IMR-90 (cell line): ENCODE measurements at regions not wholly inside any gene's neighbourhood (a gene's known extent, or its start where the extent isn't known, plus 50 kb on each side); places are given as distances from the start of the nearest gene placed in this dataset.

Experiments
- ATAC-seq: fragments of 200-7000 bp; cut with Tn5 transposase; 2 replicates; pipeline ENCODE4 v1.9.1; 2020; ENCODE audit warnings: low read depth, mild to moderate bottlenecking, moderate library complexity
- BruUV-seq: library from RNA; stranded (reverse); fragments of 400-500 nt; replicated peaks from 2 replicates; lab custom pipeline; 2021; lab: Mats Ljungman, UMichigan
- CTCF ChIA-PET: fragments of 300-600 bp; formaldehyde crosslinking; extraction: SDS; loops from one replicate; lab custom pipeline; 2021; ENCODE audit warnings: antibody characterized with exemption; lab: Yijun Ruan, JAX
- POLR2A ChIA-PET: fragments of 300-600 bp; sonication (Branson Sonifier 250); formaldehyde crosslinking; loops from one replicate; lab custom pipeline; 2022; ENCODE audit warnings: antibody characterized with exemption; ENCODE audit not compliant: unreplicated experiment; lab: Charles Lee
- DNase-seq: peaks from one replicate; pipeline ENCODE4 v3.0.0; 2013
- H2AFZ ChIP-seq: replicated peaks from 2 replicates; pipeline ENCODE3; 2013; ENCODE audit warnings: low read length, mild to moderate bottlenecking; ENCODE audit not compliant: poor library complexity
- H2AK5ac ChIP-seq: 2 replicates; pipeline ENCODE4 v1.6.1; 2013; ENCODE audit warnings: low read depth, low read length, inconsistent platforms
- H2AK9ac ChIP-seq: replicated peaks from 2 replicates; pipeline ENCODE3; 2013; ENCODE audit warnings: mild to moderate bottlenecking, low read depth, low read length, moderate library complexity; ENCODE audit not compliant: poor library complexity
- H2BK120ac ChIP-seq: 2 replicates; pipeline ENCODE4 v1.6.1; 2013; ENCODE audit warnings: low read depth, low read length, inconsistent platforms
- H2BK15ac ChIP-seq: 3 replicates; pipeline ENCODE4 v1.6.1; 2013; ENCODE audit warnings: low read depth, low read length, inconsistent platforms
- H2BK20ac ChIP-seq: 2 replicates; pipeline ENCODE4 v1.6.1; 2013; ENCODE audit warnings: low read depth, mild to moderate bottlenecking, inconsistent platforms, low read length, moderate library complexity
- H2BK5ac ChIP-seq: 2 replicates; pipeline ENCODE4 v1.6.1; 2013; ENCODE audit warnings: mild to moderate bottlenecking, low read depth, low read length, inconsistent platforms; ENCODE audit not compliant: poor library complexity, severe bottlenecking
- H3K14ac ChIP-seq: replicated peaks from 2 replicates; pipeline ENCODE4 v1.6.1; 2013; ENCODE audit warnings: low read depth, low read length, inconsistent platforms
- H3K18ac ChIP-seq: 2 replicates; pipeline ENCODE4 v1.6.1; 2013; ENCODE audit warnings: low read depth, low read length, control low read depth
- H3K23ac ChIP-seq: 2 replicates; pipeline ENCODE4 v1.6.1; 2013; ENCODE audit warnings: low read depth, low read length, inconsistent platforms
- H3K27ac ChIP-seq: 2 replicates; pipeline ENCODE4 v1.5.1; 2013; ENCODE audit warnings: mild to moderate bottlenecking, control low read depth, low read length; ENCODE audit not compliant: insufficient read depth
- H3K27me3 ChIP-seq: 2 replicates; pipeline ENCODE4 v1.6.1; 2013; ENCODE audit warnings: low read length; ENCODE audit not compliant: control insufficient read depth, insufficient read depth
- H3K36me3 ChIP-seq: 2 replicates; pipeline ENCODE4 v1.6.1; 2013; ENCODE audit warnings: low read length, mixed read lengths; ENCODE audit not compliant: control insufficient read depth, insufficient read depth
- H3K4ac ChIP-seq: 2 replicates; pipeline ENCODE4 v1.6.1; 2013; ENCODE audit warnings: low read depth, low read length, inconsistent platforms
- H3K4me1 ChIP-seq: 2 replicates; pipeline ENCODE4 v1.6.1; 2013; ENCODE audit warnings: low read length, mixed read lengths; ENCODE audit not compliant: control insufficient read depth, insufficient read depth
- H3K4me2 ChIP-seq: 2 replicates; pipeline ENCODE4 v1.6.1; 2013; ENCODE audit warnings: low read depth, mild to moderate bottlenecking, control low read depth, low read length, moderate library complexity
- H3K4me3 ChIP-seq: 2 replicates; pipeline ENCODE4 v1.5.1; 2013; ENCODE audit warnings: low read depth, mild to moderate bottlenecking, control low read depth, low read length, moderate library complexity; ENCODE audit not compliant: insufficient read depth
- H3K56ac ChIP-seq: 2 replicates; pipeline ENCODE4 v1.6.1; 2013; ENCODE audit warnings: low read length, inconsistent platforms; ENCODE audit not compliant: insufficient read depth; ENCODE audit errors: extremely low read depth
- H3K79me1 ChIP-seq, 2 experiments: 2 replicates each; pipeline ENCODE4 v1.6.1; 2013; ENCODE audit warnings: low read length in 2 of 2, inconsistent platforms in 1 of 2, low read depth in 1 of 2
- H3K9ac ChIP-seq: 2 replicates; pipeline ENCODE4 v1.6.1; 2013; ENCODE audit warnings: low read depth, low read length, control low read depth
- H3K9me1 ChIP-seq: 2 replicates; pipeline ENCODE4 v1.6.1; 2013; ENCODE audit warnings: low read length, inconsistent platforms; ENCODE audit not compliant: insufficient read depth
- H3K9me3 ChIP-seq: 2 replicates; pipeline ENCODE4 v1.6.1; 2013; ENCODE audit warnings: low read length; ENCODE audit not compliant: control insufficient read depth, insufficient read depth
- H4K20me1 ChIP-seq: 2 replicates; pipeline ENCODE4 v1.6.1; 2013; ENCODE audit warnings: low read length, inconsistent platforms; ENCODE audit not compliant: insufficient read depth
- H4K5ac ChIP-seq: 2 replicates; pipeline ENCODE4 v1.6.1; 2013; ENCODE audit warnings: mild to moderate bottlenecking, low read depth, low read length, control low read depth
- H4K8ac ChIP-seq, 2 experiments: 2 replicates each; pipeline ENCODE4 v1.6.1; 2013; ENCODE audit warnings: low read depth in 2 of 2, low read length in 2 of 2, control low read depth in 1 of 2, inconsistent platforms in 1 of 2
- H4K91ac ChIP-seq: 2 replicates; pipeline ENCODE4 v1.6.1; 2013; ENCODE audit warnings: low read depth, low read length, inconsistent platforms; ENCODE audit not compliant: insufficient read depth
- BHLHE40 ChIP-seq: fragments of 150-350 bp; IDR thresholded peaks from 2 replicates; pipeline ENCODE4 v1.6.1; 2016; ENCODE audit warnings: mild to moderate bottlenecking, low read depth, low read length
- CEBPB ChIP-seq: IDR thresholded peaks from 2 replicates; pipeline ENCODE4 v1.6.1; 2012; ENCODE audit warnings: low read depth, low read length, improper control_type of control experiment
- CHD1 ChIP-seq: IDR thresholded peaks from 2 replicates; pipeline ENCODE4 v1.6.1; 2012; ENCODE audit warnings: low read depth, low read length, improper control_type of control experiment
- CTCF ChIP-seq: conservative IDR thresholded peaks from 2 replicates; pipeline ENCODE4 v1.5.1; 2012; ENCODE audit warnings: mild to moderate bottlenecking, low read depth, low read length, improper control_type of control experiment
- ELK1 ChIP-seq: fragments of 150-350 bp; IDR thresholded peaks from 2 replicates; pipeline ENCODE4 v1.6.1; 2016; ENCODE audit warnings: low read depth, mild to moderate bottlenecking, low read length, moderate library complexity, borderline replicate concordance
- FOS ChIP-seq: fragments of 150-350 bp; IDR thresholded peaks from 2 replicates; pipeline ENCODE4 v1.6.1; 2016; ENCODE audit warnings: low read depth, low read length
- MAFK ChIP-seq: IDR thresholded peaks from 2 replicates; pipeline ENCODE4 v1.6.1; 2012; ENCODE audit warnings: low read depth, low read length, improper control_type of control experiment
- MAZ ChIP-seq: IDR thresholded peaks from 2 replicates; pipeline ENCODE4 v1.6.1; 2012; ENCODE audit warnings: low read depth, mild to moderate bottlenecking, low read length, improper control_type of control experiment, moderate library complexity, borderline replicate concordance
- NFE2L2 ChIP-seq: fragments of 150-350 bp; IDR thresholded peaks from 2 replicates; pipeline ENCODE4 v1.6.1; 2016; ENCODE audit warnings: low read depth, mild to moderate bottlenecking, low read length
- POLR2A ChIP-seq: IDR thresholded peaks from 2 replicates; pipeline ENCODE4 v1.6.1; 2012; ENCODE audit warnings: mild to moderate bottlenecking, low read depth, low read length
- RAD21 ChIP-seq: IDR thresholded peaks from 2 replicates; pipeline ENCODE4 v1.6.1; 2012; ENCODE audit warnings: low read length, improper control_type of control experiment
- RCOR1 ChIP-seq: IDR thresholded peaks from 2 replicates; pipeline ENCODE4 v1.6.1; 2012; ENCODE audit warnings: mild to moderate bottlenecking, low read length, improper control_type of control experiment; ENCODE audit not compliant: insufficient replicate concordance
- RFX5 ChIP-seq: IDR thresholded peaks from 2 replicates; pipeline ENCODE4 v1.8.0; 2012; ENCODE audit warnings: low read depth, mild to moderate bottlenecking, low read length, moderate library complexity
- SMC3 ChIP-seq: fragments of 150-350 bp; IDR thresholded peaks from 2 replicates; pipeline ENCODE4 v1.6.1; 2016; ENCODE audit warnings: low read depth, mild to moderate bottlenecking, antibody characterized with exemption, low read length, moderate library complexity
- USF2 ChIP-seq: fragments of 150-350 bp; IDR thresholded peaks from 2 replicates; pipeline ENCODE4 v1.6.1; 2017; ENCODE audit warnings: mild to moderate bottlenecking, antibody characterized with exemption, low read length, low read depth
- WGBS, 2 experiments: methylation state at CpG; one replicate each; pipeline versions ENCODE4 v1.1.5 to v1.1.7; 2013; ENCODE audit warnings: missing lambda C conversion rate in 2 of 2; ENCODE audit not compliant: insufficient read length in 1 of 2; ENCODE audit errors: extremely low coverage in 2 of 2; 5-methylcytosine and 5-hydroxymethylcytosine counted together
- dilution Hi-C: fragments of 300-500 bp; cut with HindIII; formaldehyde crosslinking; loops from one replicate; pipeline ENCODE4 v1.14.3; 2018; ENCODE audit warnings: low sequenced_read_pairs; ENCODE audit not compliant: unreplicated experiment
- in situ Hi-C: fragments of 300-500 bp; cut with MboI; formaldehyde crosslinking; loops from 3 replicates; pipeline ENCODE4 v1.14.3; 2019; ENCODE audit warnings: low sequenced_read_pairs, inconsistent platforms, mixed read lengths
- intact Hi-C: fragments of 100-400 bp; cut with micrococcal nuclease; formaldehyde crosslinking; loops from 2 replicates; pipeline ENCODE4 v1.10.0; 2022

- Histone ChIP-seq H3K36me3 (no peaks in the 10 kb centered on the region), H3K4me1 (no peaks in the 10 kb centered on the region), H3K4me3 (no peak overlapping the region), H3K9ac (no peak overlapping the region), H3K79me1 (no peaks in the 10 kb centered on the region), H3K18ac (no peak overlapping the region), H3K9me1 (no peaks in the 10 kb centered on the region), H4K20me1 (no peaks in the 10 kb centered on the region), H2BK5ac (no peak overlapping the region), H3K4ac (no peak overlapping the region), H3K23ac (no peak overlapping the region), H2AK9ac (no peak overlapping the region), H2BK120ac (no peak overlapping the region), H3K27me3 (no peaks in the 10 kb centered on the region), H2BK15ac (no peak overlapping the region), H2AK5ac (no peak overlapping the region), H2BK20ac (no peak overlapping the region), H3K27ac (no peak overlapping the region), H4K8ac (no peak overlapping the region), H2AFZ (no peak overlapping the region), H4K91ac (no peak overlapping the region), H4K5ac (no peak overlapping the region), H3K4me2 (no peak overlapping the region), H3K14ac (no peak overlapping the region), H3K9me3 (peaks cover 17% of the 10 kb centered on the region), H3K56ac (no peak overlapping the region)
- BruUV-seq = no TSS peak
- ChIA-PET POLR2A (no interaction called here), CTCF (no interaction called here)
- TF ChIP-seq FOS = no peak
- no peak for TF ChIP-seq NFE2L2
- TF ChIP-seq RCOR1 = no peak
- no peak for TF ChIP-seq SMC3
- no peak for TF ChIP-seq POLR2A
- TF ChIP-seq RAD21 = no peak
- no peak for TF ChIP-seq CTCF
- no peak for TF ChIP-seq CEBPB
- TF ChIP-seq ELK1 = no peak
- no peak for TF ChIP-seq RFX5
- TF ChIP-seq USF2 = no peak
- TF ChIP-seq MAZ = no peak
- no peak for TF ChIP-seq BHLHE40
- TF ChIP-seq MAFK = no peak
- no peak for TF ChIP-seq CHD1
- dilution Hi-C loops (no loop called here), in situ Hi-C loops (no loop called here), intact Hi-C loops (no loop called here)
- ATAC-seq (no peak), DNase-seq (no peak)
- no CpG with 5 or more reads among the region's 29 CpGs for whole genome bisulfite sequencing, 2 experiments
These were observed 761.1 kb downstream of the TMEM121 start for GRCh38 chr14:106287506-106287905.
